WTC11 (cell line): ENCODE measurements at regions not wholly inside any gene's neighbourhood (a gene's known extent, or its start where the extent isn't known, plus 50 kb on each side); places are given as distances from the start of the nearest gene placed in this dataset.

ENCODE experiments used
- ATAC-seq: fragments of 200-7000 bp; cut with Tn5 transposase; 2 replicates; pipeline ENCODE4 v1.10.0; 2021; ENCODE audit warnings: mild to moderate bottlenecking, moderate library complexity
- CTCF ChIA-PET: fragments of 300-600 bp; sonication (Branson Sonifier 250); formaldehyde crosslinking; loops from one replicate; lab custom pipeline; 2021; ENCODE audit warnings: antibody characterized with exemption; lab: Charles Lee
- POLR2A ChIA-PET: fragments of 350-600 bp; sonication (Branson Sonifier 250); formaldehyde crosslinking; loops from one replicate; lab custom pipeline; 2021; ENCODE audit warnings: antibody characterized with exemption; lab: Charles Lee
- DNase-seq: peaks from one replicate; pipeline ENCODE4 v3.0.0; 2021; ENCODE audit warnings: low spot score
- H3K27ac Mint-ChIP-seq: 2 replicates; pipeline ENCODE4 v1.8.0; 2021; ENCODE audit warnings: mixed read lengths
- H3K27me3 Mint-ChIP-seq: 2 replicates; pipeline ENCODE4 v1.8.0; 2021; ENCODE audit warnings: low read depth, mild to moderate bottlenecking, moderate library complexity, mixed read lengths
- H3K36me3 Mint-ChIP-seq: 2 replicates; pipeline ENCODE4 v1.8.0; 2021; ENCODE audit warnings: mixed read lengths
- H3K4me1 Mint-ChIP-seq: 2 replicates; pipeline ENCODE4 v1.8.0; 2022; ENCODE audit warnings: mixed read lengths
- H3K4me3 Mint-ChIP-seq: 2 replicates; pipeline ENCODE4 v1.8.0; 2021; ENCODE audit warnings: mild to moderate bottlenecking, moderate library complexity, mixed read lengths
- H3K9me3 Mint-ChIP-seq: 2 replicates; pipeline ENCODE4 v1.8.0; 2021; ENCODE audit warnings: mixed read lengths
- AR ChIP-seq: fragments of 250-450 bp; sonication (Bioruptor Pico); IDR thresholded peaks from 2 replicates; pipeline ENCODE4 v1.9.0; 2021; ENCODE audit warnings: mild to moderate bottlenecking
- ATF3 ChIP-seq: sonication (generic); formaldehyde crosslinking; conservative IDR thresholded peaks from 2 replicates; pipeline ENCODE4 v1.8.1; 2022; ENCODE audit warnings: mild to moderate bottlenecking, missing genetic modification reagents
- CREB1 ChIP-seq: sonication (generic); formaldehyde crosslinking; IDR thresholded peaks from 2 replicates; pipeline ENCODE4 v1.8.0; 2023; ENCODE audit warnings: mild to moderate bottlenecking, missing genetic modification reagents
- FOXK1 ChIP-seq: sonication (generic); formaldehyde crosslinking; IDR thresholded peaks from 2 replicates; pipeline ENCODE4 v1.8.0; 2022; ENCODE audit warnings: mild to moderate bottlenecking, moderate library complexity, missing genetic modification reagents
- FOXP4 ChIP-seq: sonication (generic); formaldehyde crosslinking; IDR thresholded peaks from 2 replicates; pipeline ENCODE4 v1.8.0; 2022; ENCODE audit warnings: mild to moderate bottlenecking, missing genetic modification reagents
- MLX ChIP-seq: sonication (generic); formaldehyde crosslinking; IDR thresholded peaks from 2 replicates; pipeline ENCODE4 v1.8.1; 2023; ENCODE audit warnings: mild to moderate bottlenecking, missing genetic modification reagents, moderate library complexity
- NFATC4 ChIP-seq: fragments of 250-450 bp; sonication (Bioruptor Pico); IDR thresholded peaks from 2 replicates; pipeline ENCODE4 v1.9.0; 2021; ENCODE audit warnings: mild to moderate bottlenecking
- NFYB ChIP-seq: sonication (generic); formaldehyde crosslinking; conservative IDR thresholded peaks from 2 replicates; pipeline ENCODE4 v1.8.0; 2022; ENCODE audit warnings: low read depth, missing genetic modification reagents
- OVOL2 ChIP-seq: fragments of 250-450 bp; sonication (Bioruptor Pico); IDR thresholded peaks from 2 replicates; pipeline ENCODE4 v1.9.0; 2021; ENCODE audit warnings: mild to moderate bottlenecking, borderline replicate concordance
- PREB ChIP-seq: sonication (generic); formaldehyde crosslinking; IDR thresholded peaks from 2 replicates; pipeline ENCODE4 v1.8.1; 2022; ENCODE audit warnings: mild to moderate bottlenecking, missing genetic modification reagents, moderate library complexity, borderline replicate concordance
- PRRX2 ChIP-seq: fragments of 250-450 bp; sonication (Bioruptor Pico); IDR thresholded peaks from 2 replicates; pipeline ENCODE4 v1.8.0; 2021; ENCODE audit warnings: mild to moderate bottlenecking
- SP1 ChIP-seq: sonication (generic); formaldehyde crosslinking; conservative IDR thresholded peaks from 2 replicates; pipeline ENCODE4 v1.8.1; 2022; ENCODE audit warnings: missing genetic modification reagents
- ZBTB21 ChIP-seq: sonication (generic); formaldehyde crosslinking; IDR thresholded peaks from 2 replicates; pipeline ENCODE4 v1.8.1; 2023; ENCODE audit warnings: mild to moderate bottlenecking, missing genetic modification reagents, borderline replicate concordance
- ZMAT4 ChIP-seq: fragments of 250-450 bp; sonication (Bioruptor Pico); IDR thresholded peaks from 2 replicates; pipeline ENCODE4 v1.9.0; 2021; ENCODE audit warnings: mild to moderate bottlenecking
- ZNF263 ChIP-seq: sonication (generic); formaldehyde crosslinking; IDR thresholded peaks from 2 replicates; pipeline ENCODE4 v1.8.1; 2022; ENCODE audit warnings: low read depth, mild to moderate bottlenecking, moderate library complexity, missing genetic modification reagents
- ZNF423 ChIP-seq: fragments of 250-450 bp; sonication (Bioruptor Pico); IDR thresholded peaks from 2 replicates; pipeline ENCODE4 v2.1.2; 2022; ENCODE audit warnings: mild to moderate bottlenecking, moderate library complexity

GRCh38 chrX:5656544-5656943 lies 572.1 kb downstream of the NLGN4X start (continued):
- TF ChIP-seq ZNF423 (CRISPR knock-in tag) = no peak

- H3K27me3 Mint-ChIP-seq = no peaks in the 10 kb centered on the region; the same call in 1 of the 2 replicates
- H3K27ac Mint-ChIP-seq = no peak overlapping the region; the same call in 1 of the 2 replicates
- H3K9me3 Mint-ChIP-seq = peaks cover 17% of the 10 kb centered on the region
- DNase-seq (no peak), ATAC-seq (no peak)
- ChIA-PET CTCF (no interaction called here), POLR2A (no interaction called here)
- TF ChIP-seq PREB (CRISPR knock-in tag) = no peak
- TF ChIP-seq ZBTB21 = no peak
- TF ChIP-seq PRRX2 (CRISPR knock-in tag) = no peak
- no peak for TF ChIP-seq OVOL2 (CRISPR knock-in tag)
- peaks cover 52% of the 10 kb centered on the region for H3K4me1 Mint-ChIP-seq
- H3K4me3 Mint-ChIP-seq = no peak overlapping the region
- H3K36me3 Mint-ChIP-seq = peaks cover 17% of the 10 kb centered on the region
Observed at GRCh38 chrX:5650904-5651303, 577.8 kb downstream of the NLGN4X start.

- H3K27ac Mint-ChIP-seq = peak overlapping the region; percentile 94
- H3K36me3 Mint-ChIP-seq = no peaks in the 10 kb centered on the region; the same call in 1 of the 2 replicates
- H3K4me3 Mint-ChIP-seq = peak overlapping the region; percentile 60
- CTCF ChIA-PET = interaction anchor here (0.6 kb wide), 1 partner anchor 1708 kb away, joined by 3 read pairs; no protein-coding TSS in a partner anchor
- peak; percentile 38 for DNase-seq
- peaks cover 71% of the 10 kb centered on the region for H3K4me1 Mint-ChIP-seq
- peak; percentile 94 for ATAC-seq
- POLR2A ChIA-PET = interaction anchor here (0.6 kb wide), 1 partner anchor 1375 kb away, joined by 4 read pairs; no protein-coding TSS in a partner anchor
- peaks cover 4% of the 10 kb centered on the region; the same call in 1 of the 2 replicates for H3K9me3 Mint-ChIP-seq
- H3K27me3 Mint-ChIP-seq = no peaks in the 10 kb centered on the region
- no peak for TF ChIP-seq ATF3 (CRISPR knock-in tag)
- TF ChIP-seq NFYB (CRISPR knock-in tag) = peak; percentile 41; the same call in 1 of the 2 replicates
Observed at GRCh38 chrX:5648941-5649568, 579.6 kb downstream of the NLGN4X start.

GRCh38 chrX:5646818-5647217 lies 581.8 kb downstream of the NLGN4X start:
- no peak for DNase-seq
- Mint-ChIP-seq H3K27me3 (peaks cover 2% of the 10 kb centered on the region; the same call in 1 of the 2 replicates), H3K27ac (peak overlapping the region; percentile 72; the same call in 1 of the 2 replicates), H3K9me3 (peaks cover 4% of the 10 kb centered on the region; the same call in 1 of the 2 replicates), H3K36me3 (no peaks in the 10 kb centered on the region), H3K4me1 (peaks cover 73% of the 10 kb centered on the region), H3K4me3 (no peak overlapping the region)
- no peak for ATAC-seq
- TF ChIP-seq FOXP4 (no peak), ZMAT4 (no peak), NFATC4 (CRISPR knock-in tag) (no peak), SP1 (no peak)
- POLR2A ChIA-PET = no interaction called here
- CTCF ChIA-PET = no interaction called here

GRCh38 chrX:5644776-5645175 lies 583.9 kb downstream of the NLGN4X start:
- no peak for ATAC-seq
- TF ChIP-seq ATF3 (CRISPR knock-in tag) (no peak), MLX (no peak), AR (CRISPR knock-in tag) (no peak), CREB1 (CRISPR knock-in tag) (no peak), ZNF423 (CRISPR knock-in tag) (no peak), FOXK1 (CRISPR knock-in tag) (no peak), ZNF263 (no peak)
- TF ChIP-seq, all 79 proteins: peak for 0
- CTCF ChIA-PET = no interaction called here
- Mint-ChIP-seq H3K36me3 (no peaks in the 10 kb centered on the region), H3K27me3 (peaks cover 2% of the 10 kb centered on the region; the same call in 1 of the 2 replicates), H3K4me1 (peaks cover 61% of the 10 kb centered on the region), H3K9me3 (peaks cover 4% of the 10 kb centered on the region; the same call in 1 of the 2 replicates), H3K27ac (peak overlapping the region; percentile 65), H3K4me3 (peak overlapping the region; percentile 36)
- peak; percentile 12 for DNase-seq
- POLR2A ChIA-PET = no interaction called here
